Thoracic aorta (tissue), 2 donors: ENCODE measurements at regions not wholly inside any gene's neighbourhood (a gene's known extent, or its start where the extent isn't known, plus 50 kb on each side); places are given as distances from the start of the nearest gene placed in this dataset.

ENCODE experiments used
- ATAC-seq: fragments of 150-250 bp; one replicate; pipeline ENCODE4 v1.8.0; 2017; ENCODE audit warnings: low read depth; ENCODE audit not compliant: insufficient number of reproducible peaks, low FRiP score
- DNase-seq: peaks from one replicate; pipeline ENCODE4 v3.0.0-alpha.2; 2020; ENCODE audit warnings: low spot score
- H3K27ac ChIP-seq, 2 donors: fragments of 200-600 bp; sonication (generic); 1 replicate in 1 of 2; 2 replicates in 1 of 2; pipeline ENCODE4 v1.5.1; 2016; ENCODE audit warnings: mild to moderate bottlenecking in 2 of 2, moderate library complexity in 2 of 2
- H3K27me3 ChIP-seq: fragments of 200-600 bp; sonication (generic); replicated peaks from 2 replicates; pipeline ENCODE4 v1.6.0; 2016; ENCODE audit warnings: mild to moderate bottlenecking; ENCODE audit not compliant: insufficient read depth
- H3K36me3 ChIP-seq: fragments of 200-600 bp; sonication (generic); one replicate; pipeline ENCODE4 v1.5.1; 2016
- H3K4me1 ChIP-seq, 2 donors: fragments of 200-600 bp; sonication (generic); 1 replicate in 1 of 2; 2 replicates in 1 of 2; pipeline versions ENCODE4 v1.5.1 to v1.6.0; 2016; ENCODE audit warnings: low read depth in 2 of 2, mild to moderate bottlenecking in 1 of 2; ENCODE audit not compliant: control insufficient read depth in 1 of 2
- H3K4me3 ChIP-seq: fragments of 200-600 bp; sonication (generic); 2 replicates; pipeline ENCODE4 v1.5.1; 2016; ENCODE audit warnings: mild to moderate bottlenecking
- H3K9me3 ChIP-seq: fragments of 200-600 bp; sonication (generic); 2 replicates; pipeline ENCODE4 v1.5.1; 2016
- TF ChIP-seq, protein P1 (sequence below): fragments of 200-600 bp; sonication (generic); IDR thresholded peaks from one replicate; pipeline ENCODE4 v1.5.1; 2019; ENCODE audit warnings: antibody characterized with exemption

DNA sequence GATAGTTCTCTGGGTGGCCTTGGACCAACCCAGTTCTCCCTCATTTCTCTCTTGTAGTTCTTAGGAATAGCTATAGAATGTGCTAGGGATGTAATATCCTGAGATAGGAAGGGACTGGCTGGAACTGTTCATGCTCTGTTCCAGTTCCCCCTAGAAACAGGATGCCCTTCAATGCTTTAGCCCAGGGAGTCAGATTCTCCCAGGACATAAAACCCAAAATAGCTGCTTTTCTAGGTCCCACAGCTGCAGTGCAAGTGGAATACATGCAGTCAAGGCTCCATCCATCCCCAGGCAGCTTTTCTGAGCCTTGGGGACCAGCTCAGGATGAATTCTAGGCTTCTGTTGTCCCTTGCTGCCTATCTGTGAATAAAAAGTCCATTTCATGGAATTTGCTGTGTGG is 257.3 kb upstream of the CTAGE1 start:
- no peak overlapping the region for H3K4me3 ChIP-seq
- no peak overlapping the region for H3K27ac ChIP-seq
- H3K9me3 ChIP-seq: no peaks in the 10 kb centered on the region
- H3K4me1 ChIP-seq: peaks cover 0 to 9% of the 10 kb centered on the region in 2 donors
- TF ChIP-seq, protein P1, sequence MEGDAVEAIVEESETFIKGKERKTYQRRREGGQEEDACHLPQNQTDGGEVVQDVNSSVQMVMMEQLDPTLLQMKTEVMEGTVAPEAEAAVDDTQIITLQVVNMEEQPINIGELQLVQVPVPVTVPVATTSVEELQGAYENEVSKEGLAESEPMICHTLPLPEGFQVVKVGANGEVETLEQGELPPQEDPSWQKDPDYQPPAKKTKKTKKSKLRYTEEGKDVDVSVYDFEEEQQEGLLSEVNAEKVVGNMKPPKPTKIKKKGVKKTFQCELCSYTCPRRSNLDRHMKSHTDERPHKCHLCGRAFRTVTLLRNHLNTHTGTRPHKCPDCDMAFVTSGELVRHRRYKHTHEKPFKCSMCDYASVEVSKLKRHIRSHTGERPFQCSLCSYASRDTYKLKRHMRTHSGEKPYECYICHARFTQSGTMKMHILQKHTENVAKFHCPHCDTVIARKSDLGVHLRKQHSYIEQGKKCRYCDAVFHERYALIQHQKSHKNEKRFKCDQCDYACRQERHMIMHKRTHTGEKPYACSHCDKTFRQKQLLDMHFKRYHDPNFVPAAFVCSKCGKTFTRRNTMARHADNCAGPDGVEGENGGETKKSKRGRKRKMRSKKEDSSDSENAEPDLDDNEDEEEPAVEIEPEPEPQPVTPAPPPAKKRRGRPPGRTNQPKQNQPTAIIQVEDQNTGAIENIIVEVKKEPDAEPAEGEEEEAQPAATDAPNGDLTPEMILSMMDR: no peak
- DNase-seq: no peak
- H3K36me3 ChIP-seq: no peaks in the 10 kb centered on the region
- no peaks in the 10 kb centered on the region for H3K27me3 ChIP-seq
- no peak for ATAC-seq

DNA sequence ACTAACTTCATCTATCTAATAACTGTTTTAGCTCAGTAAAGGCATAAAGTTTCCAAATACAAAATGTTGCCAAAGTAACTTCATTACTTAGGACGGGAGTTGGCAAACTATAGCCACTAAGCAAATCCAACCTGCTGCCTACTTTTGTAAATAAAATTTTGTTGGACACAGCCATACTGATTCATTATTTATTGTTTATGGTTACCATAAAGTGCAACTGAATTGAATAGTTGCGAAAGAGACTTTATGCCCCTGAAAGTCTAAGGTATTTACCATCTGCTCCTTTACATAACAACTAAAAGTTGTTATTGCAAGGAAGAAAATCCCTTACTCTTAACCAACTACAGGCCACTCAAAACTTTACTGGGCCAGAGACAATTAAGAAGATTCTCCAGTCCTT is 256.7 kb upstream of the RBBP8 start:
- Histone ChIP-seq H3K36me3 (no peaks in the 10 kb centered on the region), H3K27me3 (no peaks in the 10 kb centered on the region), H3K27ac (no peak overlapping the region), H3K4me1 (peaks cover 0 to 9% of the 10 kb centered on the region in 2 donors), H3K4me3 (no peak overlapping the region), H3K9me3 (no peaks in the 10 kb centered on the region)
- ATAC-seq (no peak), DNase-seq (no peak)
- TF ChIP-seq, protein P1: no peak

DNA sequence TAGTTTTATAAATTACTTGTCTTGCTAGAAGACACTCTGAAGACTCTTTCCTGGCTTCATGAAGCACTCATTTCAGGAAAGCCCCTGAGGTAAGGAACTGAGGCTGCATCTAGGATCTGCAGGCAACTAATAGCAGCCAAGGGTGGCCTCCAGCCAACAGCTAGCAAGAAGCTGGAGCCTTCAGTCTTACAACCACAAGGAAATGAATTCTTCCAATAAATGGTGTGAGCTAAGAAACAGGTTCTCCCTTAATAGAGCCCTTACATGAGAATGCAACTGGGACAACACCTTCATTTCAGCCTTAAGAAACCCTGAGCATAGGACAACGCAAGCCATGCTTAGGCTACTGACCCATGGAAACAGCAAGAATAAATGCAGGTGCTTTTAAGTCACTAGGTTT is 254.6 kb upstream of the RBBP8 start:
- Histone ChIP-seq H3K4me3 (no peak overlapping the region), H3K27ac (no peak overlapping the region), H3K4me1 (peaks cover 0 to 27% of the 10 kb centered on the region in 2 donors), H3K27me3 (no peaks in the 10 kb centered on the region), H3K36me3 (no peaks in the 10 kb centered on the region), H3K9me3 (no peaks in the 10 kb centered on the region)
- no peak for ATAC-seq
- TF ChIP-seq, protein P1: no peak
- no peak for DNase-seq

DNA sequence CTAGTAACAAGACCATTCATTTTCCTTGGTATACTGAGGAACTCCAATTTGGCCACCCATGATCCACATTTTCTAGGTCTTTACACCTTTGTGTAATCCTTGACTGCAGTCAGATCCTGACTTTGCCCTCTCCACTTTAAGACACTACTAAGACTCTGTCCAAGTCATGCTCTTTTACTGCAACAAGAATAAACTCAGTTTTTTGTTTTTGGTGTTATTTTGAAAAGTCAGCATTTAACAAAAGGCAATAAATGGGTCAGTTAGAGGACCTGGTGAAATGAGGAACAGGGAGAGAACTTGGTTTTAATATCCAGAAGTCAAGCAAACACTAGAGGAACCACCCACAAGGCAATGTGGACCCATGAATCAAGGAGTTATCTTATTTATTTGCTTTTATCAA is 252.2 kb upstream of the RBBP8 start:
- TF ChIP-seq, protein P1: no peak
- ATAC-seq (no peak), DNase-seq (no peak)
- H3K4me3 ChIP-seq: no peak overlapping the region
- no peak overlapping the region for H3K27ac ChIP-seq
- no peaks in the 10 kb centered on the region for H3K9me3 ChIP-seq
- H3K4me1 ChIP-seq: peaks cover 0 to 21% of the 10 kb centered on the region in 2 donors
- H3K27me3 ChIP-seq: no peaks in the 10 kb centered on the region
- H3K36me3 ChIP-seq: no peaks in the 10 kb centered on the region

DNA sequence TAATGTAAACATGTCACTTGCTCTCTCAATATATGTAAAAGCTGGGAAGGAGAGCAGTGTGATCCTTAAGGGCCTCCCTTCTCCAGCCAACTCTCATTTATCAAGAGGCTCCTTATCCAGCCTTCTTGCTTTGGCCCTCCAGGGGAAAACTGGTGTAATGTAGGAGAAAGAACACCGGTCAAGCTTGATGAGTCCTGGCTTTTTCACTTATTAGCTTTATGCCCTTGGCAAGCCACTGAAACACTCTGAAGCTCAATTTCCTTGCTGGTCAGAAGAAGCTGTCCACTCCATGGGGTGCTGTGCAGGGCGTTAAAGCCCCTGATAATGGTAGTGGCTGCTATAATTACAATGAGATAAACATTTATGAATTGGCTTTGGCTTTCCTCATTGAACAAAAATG is 251.2 kb upstream of the RBBP8 start:
- Histone ChIP-seq H3K4me1 (peaks cover 0 to 21% of the 10 kb centered on the region in 2 donors), H3K4me3 (no peak overlapping the region), H3K36me3 (no peaks in the 10 kb centered on the region), H3K9me3 (no peaks in the 10 kb centered on the region), H3K27ac (no peak overlapping the region), H3K27me3 (no peaks in the 10 kb centered on the region)
- DNase-seq: no peak
- no peak for ATAC-seq
- TF ChIP-seq, protein P1: no peak
